ENCODE measurements at regions not wholly inside any gene's neighbourhood (a gene's known extent, or its start where the extent isn't known, plus 50 kb on each side); places are given as distances from the start of the nearest gene placed in this dataset.

DNA sequence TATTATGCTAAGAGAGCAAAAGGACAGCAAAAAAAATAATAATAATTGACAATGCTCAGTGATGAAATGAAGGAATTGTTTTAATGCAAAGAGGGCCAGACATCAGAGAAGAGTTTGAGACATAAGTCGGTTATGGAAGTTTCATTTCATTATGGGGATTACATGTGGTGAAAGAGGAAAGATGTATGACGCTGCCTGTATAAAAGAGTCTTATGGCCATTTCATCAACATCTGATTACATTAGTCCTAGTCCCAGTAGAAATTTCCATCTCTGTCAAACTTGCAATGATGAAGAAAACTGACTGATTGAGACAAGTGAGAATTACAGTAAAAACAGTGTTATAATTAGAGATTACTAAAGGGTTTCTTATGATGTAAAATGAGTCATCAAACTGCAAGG lies 900.6 kb upstream of the CDH9 start:
- Histone ChIP-seq H3K4me3 (no peak overlapping the region), H3K9me3 (no peaks in the 10 kb centered on the region), H3K27ac (no peak overlapping the region), H3K4me1 (ENCODE audit: control insufficient read depth in 1 of 2, low read depth in 2 of 2) (no peaks in the 10 kb centered on the region), H3K27me3 (replicated peaks; ENCODE audit: insufficient read depth) (no peaks in the 10 kb centered on the region), H3K36me3 (no peaks in the 10 kb centered on the region)
- TF ChIP-seq CTCF (IDR thresholded peaks at IDR 0.05): no peak
- no peak for ATAC-seq (ENCODE audit: insufficient number of reproducible peaks, low FRiP score, low read depth)
- DNase-seq (ENCODE audit: low spot score): no peak

- Histone ChIP-seq H3K4me3 (no peak overlapping the region), H3K27ac (no peak overlapping the region), H3K4me1 (ENCODE audit: control insufficient read depth in 1 of 2, low read depth in 2 of 2) (no peaks in the 10 kb centered on the region), H3K36me3 (no peaks in the 10 kb centered on the region), H3K27me3 (replicated peaks; ENCODE audit: insufficient read depth) (no peaks in the 10 kb centered on the region), H3K9me3 (no peaks in the 10 kb centered on the region)
- DNase-seq (ENCODE audit: low spot score) (no peak), ATAC-seq (ENCODE audit: insufficient number of reproducible peaks, low FRiP score, low read depth) (no peak)
- no peak for TF ChIP-seq CTCF (IDR thresholded peaks at IDR 0.05)
These were observed 889.7 kb upstream of the CDH9 start for GRCh38 chr5:27928060-27928459.

- Histone ChIP-seq H3K27me3 (replicated peaks; ENCODE audit: insufficient read depth) (no peaks in the 10 kb centered on the region), H3K36me3 (no peaks in the 10 kb centered on the region), H3K27ac (no peak overlapping the region), H3K9me3 (no peaks in the 10 kb centered on the region), H3K4me3 (no peak overlapping the region), H3K4me1 (ENCODE audit: control insufficient read depth in 1 of 2, low read depth in 2 of 2) (no peaks in the 10 kb centered on the region)
- TF ChIP-seq CTCF (IDR thresholded peaks at IDR 0.05): no peak
- no peak for DNase-seq (ENCODE audit: low spot score)
- no peak for ATAC-seq (ENCODE audit: insufficient number of reproducible peaks, low FRiP score, low read depth)
These were observed 872.8 kb upstream of the CDH9 start for GRCh38 chr5:27911216-27911615.

DNA sequence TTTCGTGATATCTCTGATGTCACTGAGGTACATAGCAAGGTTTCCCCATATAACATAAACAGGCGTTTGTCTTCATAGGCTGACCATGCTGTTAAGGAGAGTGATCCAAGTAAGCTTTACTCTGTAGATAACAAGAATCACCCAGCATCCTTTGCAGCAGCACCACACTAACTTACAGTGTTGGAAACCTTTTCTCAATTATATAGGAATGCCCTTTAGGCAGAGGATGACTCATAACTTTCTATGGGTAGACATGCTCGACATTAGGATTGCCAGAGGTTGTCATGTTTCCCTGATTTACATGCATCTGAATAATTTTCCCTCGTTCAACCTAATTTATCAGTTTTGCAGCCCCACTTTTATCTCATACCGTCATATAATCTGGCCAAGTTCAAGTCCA lies 870.0 kb upstream of the CDH9 start:
- H3K4me1 ChIP-seq (ENCODE audit: control insufficient read depth in 1 of 2, low read depth in 2 of 2): no peaks in the 10 kb centered on the region
- no peak for ATAC-seq (ENCODE audit: insufficient number of reproducible peaks, low FRiP score, low read depth)
- TF ChIP-seq CTCF (IDR thresholded peaks at IDR 0.05): no peak

DNA sequence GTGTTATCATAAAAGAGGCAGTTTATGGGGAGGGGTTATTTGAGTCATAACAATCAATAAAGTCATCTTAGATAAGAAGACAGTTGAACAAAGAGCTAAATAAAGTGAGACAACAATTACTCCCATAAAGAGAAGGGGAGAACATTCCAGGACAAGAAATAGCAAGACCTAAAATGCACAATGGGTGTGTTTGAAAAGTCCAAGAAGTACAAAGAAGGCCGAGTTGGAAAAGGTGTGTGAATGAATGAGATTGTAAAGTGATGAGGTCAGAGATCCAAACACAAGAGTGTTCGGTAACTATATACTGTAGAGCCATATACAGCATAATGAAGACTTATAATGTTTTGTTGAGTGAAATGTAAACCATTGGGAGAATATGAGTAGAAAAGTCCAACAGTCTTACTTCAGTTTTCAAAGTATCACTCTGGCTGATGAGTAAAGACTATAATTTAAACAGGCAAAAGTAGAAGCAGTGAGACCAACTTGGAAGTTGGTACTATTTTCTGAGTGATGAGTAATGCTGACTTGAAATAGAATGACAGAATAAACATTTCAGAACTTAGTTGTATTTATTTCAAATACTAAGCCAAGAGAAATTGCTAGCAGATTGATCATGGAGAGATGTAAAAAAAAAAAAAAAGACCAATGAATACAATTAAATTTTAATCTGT lies 868.7 kb upstream of the CDH9 start:
- H3K27ac ChIP-seq: no peak overlapping the region
- no peaks in the 10 kb centered on the region for H3K36me3 ChIP-seq
- ATAC-seq (ENCODE audit: insufficient number of reproducible peaks, low FRiP score, low read depth): no peak
- no peaks in the 10 kb centered on the region for H3K4me1 ChIP-seq (ENCODE audit: control insufficient read depth in 1 of 2, low read depth in 2 of 2)
- H3K9me3 ChIP-seq: no peaks in the 10 kb centered on the region
- H3K27me3 ChIP-seq (replicated peaks; ENCODE audit: insufficient read depth): no peaks in the 10 kb centered on the region
- H3K4me3 ChIP-seq: no peak overlapping the region
- TF ChIP-seq CTCF (IDR thresholded peaks at IDR 0.05): no peak
- DNase-seq (ENCODE audit: low spot score): no peak

More for the DNA sequence above, 870.0 kb upstream of the CDH9 start:
- Histone ChIP-seq H3K27ac (no peak overlapping the region), H3K4me3 (no peak overlapping the region), H3K9me3 (no peaks in the 10 kb centered on the region), H3K27me3 (replicated peaks; ENCODE audit: insufficient read depth) (no peaks in the 10 kb centered on the region), H3K36me3 (no peaks in the 10 kb centered on the region)
- DNase-seq (ENCODE audit: low spot score): no peak
